ENCODE measurements at regions not wholly inside any gene's neighbourhood (a gene's known extent, or its start where the extent isn't known, plus 50 kb on each side); places are given as distances from the start of the nearest gene placed in this dataset.
"Not testable (repeated sequence)": the region's sequence is repeated elsewhere in the genome, so short reads cannot be mapped to it uniquely, and the experiment has no call there.

- DNase-seq = no peak
Measured at GRCh38 chrX:465418-466215, 78.9 kb upstream of the PPP2R3B start.

- DNase-seq = not testable (repeated sequence)
Measured at GRCh38 chrX:466836-467235, 80.1 kb upstream of the PPP2R3B start.

- DNase-seq = not testable (repeated sequence)
Measured at GRCh38 chrX:467686-468085, 81.0 kb upstream of the PPP2R3B start.

GRCh38 chrX:468979-469378, 82.3 kb upstream of the PPP2R3B start:
- no peak for DNase-seq

- no peak for DNase-seq
Measured at GRCh38 chrX:470686-471085, 84.0 kb upstream of the PPP2R3B start.

GRCh38 chrX:471281-471680, 84.6 kb upstream of the PPP2R3B start:
- DNase-seq = no peak

- not testable (repeated sequence) for DNase-seq
Measured at GRCh38 chrX:472275-472674, 85.6 kb upstream of the PPP2R3B start.

GRCh38 chrX:475926-476723, 89.4 kb upstream of the PPP2R3B start:
- DNase-seq = no peak

- DNase-seq = no peak
Measured at GRCh38 chrX:476724-477075, 90.0 kb upstream of the PPP2R3B start.

- DNase-seq = no peak
Measured at GRCh38 chrX:477441-478012, 90.8 kb upstream of the PPP2R3B start.

- DNase-seq = no peak
Measured at GRCh38 chrX:479273-479981, 92.7 kb upstream of the PPP2R3B start.

GRCh38 chrX:480861-481417, 94.2 kb upstream of the PPP2R3B start:
- DNase-seq = no peak

- DNase-seq = no peak
Measured at GRCh38 chrX:482192-482701, 95.5 kb upstream of the PPP2R3B start.

GRCh38 chrX:482702-483203, 96.0 kb upstream of the PPP2R3B start:
- no peak for DNase-seq

- DNase-seq = no peak
Measured at GRCh38 chrX:485368-485767, 98.7 kb upstream of the PPP2R3B start.

GRCh38 chrX:486325-486724, 99.6 kb upstream of the PPP2R3B start:
- no peak for DNase-seq

- DNase-seq = no peak
Measured at GRCh38 chrX:487836-488235, 101.1 kb upstream of the PPP2R3B start.

GRCh38 chrX:489820-490219, 103.1 kb upstream of the PPP2R3B start:
- no peak for DNase-seq

- no peak for DNase-seq
Measured at GRCh38 chrX:497186-498014, 110.7 kb upstream of the PPP2R3B start.

GRCh38 chrX:498901-499300, 112.2 kb upstream of the PPP2R3B start:
- DNase-seq = not testable (repeated sequence)

- no peak for DNase-seq
Measured at GRCh38 chrX:499870-500364, 113.2 kb upstream of the PPP2R3B start.
